GM23338 (cell line): ENCODE measurements at regions not wholly inside any gene's neighbourhood (a gene's known extent, or its start where the extent isn't known, plus 50 kb on each side); places are given as distances from the start of the nearest gene placed in this dataset.

Experiments used
- ATAC-seq: fragments of 200-7000 bp; cut with Tn5 transposase; 3 replicates; pipeline ENCODE4 v1.9.1; 2020
- DNase-seq: peaks from one replicate; pipeline ENCODE4 v3.0.0-alpha.2; 2015; ENCODE audit warnings: low spot score
- H2AFZ ChIP-seq: fragments of 200-600 bp; sonication (generic); 2 replicates; pipeline ENCODE4 v1.8.0; 2016; ENCODE audit warnings: antibody characterized with exemption, mild to moderate bottlenecking, moderate library complexity
- H3F3A ChIP-seq: fragments of 200-600 bp; sonication (generic); replicated peaks from 2 replicates; pipeline ENCODE4 v1.8.0; 2017; ENCODE audit warnings: antibody characterized with exemption, mixed run types, low read depth
- H3K27ac ChIP-seq: fragments of 200-600 bp; sonication (generic); 2 replicates; pipeline ENCODE4 v1.6.1; 2016; ENCODE audit warnings: low read depth
- H3K27me3 ChIP-seq: fragments of 200-600 bp; sonication (generic); 2 replicates; pipeline ENCODE4 v1.8.0; 2016; ENCODE audit warnings: mild to moderate bottlenecking, mixed run types, moderate library complexity; ENCODE audit not compliant: insufficient read depth
- H3K36me3 ChIP-seq: fragments of 200-600 bp; sonication (generic); 2 replicates; pipeline ENCODE4 v1.8.0; 2016; ENCODE audit warnings: mild to moderate bottlenecking; ENCODE audit not compliant: insufficient read depth
- H3K4me1 ChIP-seq: fragments of 200-600 bp; sonication (generic); 2 replicates; pipeline ENCODE4 v1.8.0; 2016; ENCODE audit warnings: mild to moderate bottlenecking, moderate library complexity; ENCODE audit not compliant: insufficient read depth
- H3K4me2 ChIP-seq: fragments of 200-600 bp; sonication (generic); 2 replicates; pipeline ENCODE4 v1.7.1; 2017; ENCODE audit warnings: mixed run types
- H3K4me3 ChIP-seq: fragments of 200-600 bp; sonication (generic); 2 replicates; pipeline ENCODE4 v1.6.1; 2016; ENCODE audit warnings: mixed run types
- H3K79me2 ChIP-seq: fragments of 200-600 bp; sonication (generic); replicated peaks from 2 replicates; pipeline ENCODE4 v1.8.0; 2017; ENCODE audit warnings: mild to moderate bottlenecking; ENCODE audit not compliant: insufficient read depth
- H3K9me2 ChIP-seq: fragments of 200-600 bp; sonication (generic); 2 replicates; pipeline ENCODE4 v1.8.0; 2017; ENCODE audit not compliant: insufficient read depth
- H4K20me1 ChIP-seq: fragments of 200-600 bp; sonication (generic); replicated peaks from 2 replicates; pipeline ENCODE4 v1.8.0; 2017; ENCODE audit warnings: mild to moderate bottlenecking; ENCODE audit not compliant: insufficient read depth
- H3K27ac Mint-ChIP-seq: 2 replicates; pipeline ENCODE4 v1.8.0; 2020; ENCODE audit warnings: inconsistent platforms, mild to moderate bottlenecking, moderate library complexity, mixed read lengths
- H3K27me3 Mint-ChIP-seq: 3 replicates; pipeline ENCODE4 v1.8.0; 2022; ENCODE audit warnings: low read depth, mild to moderate bottlenecking, moderate library complexity, mixed read lengths, inconsistent platforms; ENCODE audit not compliant: insufficient read depth, poor library complexity
- H3K36me3 Mint-ChIP-seq: 3 replicates; pipeline ENCODE4 v1.8.0; 2021; ENCODE audit warnings: low read depth, mild to moderate bottlenecking, inconsistent platforms, moderate library complexity, mixed read lengths
- H3K4me1 Mint-ChIP-seq: 3 replicates; pipeline ENCODE4 v1.8.0; 2020; ENCODE audit warnings: mild to moderate bottlenecking, inconsistent platforms, mixed read lengths
- H3K4me3 Mint-ChIP-seq: 3 replicates; pipeline ENCODE4 v1.8.0; 2021; ENCODE audit warnings: moderate library complexity, mild to moderate bottlenecking, inconsistent platforms, mixed read lengths
- H3K9me3 Mint-ChIP-seq: 3 replicates; pipeline ENCODE4 v1.8.0; 2020; ENCODE audit warnings: moderate library complexity, mild to moderate bottlenecking, inconsistent platforms, mixed read lengths
- CREB1 ChIP-seq: fragments of 250-450 bp; sonication (Bioruptor Pico); IDR thresholded peaks from 2 replicates; pipeline ENCODE4 v1.5.0; 2020; ENCODE audit warnings: low read depth, mild to moderate bottlenecking, moderate library complexity
- EZH2phosphoT487 ChIP-seq: fragments of 200-600 bp; sonication (generic); IDR thresholded peaks from one replicate; pipeline ENCODE4 v1.8.1; 2018; ENCODE audit warnings: antibody characterized with exemption; ENCODE audit not compliant: unreplicated experiment
- JUNB ChIP-seq: IDR thresholded peaks from one replicate; pipeline ENCODE4 v1.6.1; 2016; ENCODE audit warnings: antibody characterized with exemption; ENCODE audit not compliant: unreplicated experiment
- POLR2AphosphoS5 ChIP-seq: IDR thresholded peaks from 2 replicates; pipeline ENCODE4 v1.6.1; 2016; ENCODE audit warnings: antibody characterized with exemption, low read depth
- STAT1 ChIP-seq: IDR thresholded peaks from one replicate; pipeline ENCODE4 v1.6.1; 2016; ENCODE audit warnings: antibody characterized with exemption; ENCODE audit not compliant: unreplicated experiment
- ZNF114 ChIP-seq: fragments of 250-450 bp; sonication (Bioruptor Pico); IDR thresholded peaks from 2 replicates; pipeline ENCODE4 v1.5.0; 2020; ENCODE audit warnings: mild to moderate bottlenecking, moderate library complexity
- ZNF331 ChIP-seq: fragments of 250-450 bp; sonication (Bioruptor Pico); IDR thresholded peaks from 2 replicates; pipeline ENCODE4 v1.5.0; 2020; ENCODE audit warnings: low read depth, mild to moderate bottlenecking, moderate library complexity
- TF ChIP-seq, protein P1 (sequence below): IDR thresholded peaks from 2 replicates; pipeline ENCODE4 v1.6.1; 2016; ENCODE audit warnings: antibody characterized with exemption
- TF ChIP-seq, protein P2 (sequence below), 2 experiments: fragments of 200-600 bp in 1 of 2; sonication (generic) in 1 of 2; conservative IDR thresholded peaks; 2 replicates each; pipeline versions ENCODE4 v1.5.1 to v1.6.1; 2016 to 2017; ENCODE audit warnings: antibody characterized with exemption in 2 of 2, low read depth in 2 of 2, mild to moderate bottlenecking in 2 of 2, moderate library complexity in 1 of 2
- TF ChIP-seq, protein P3 (sequence below): IDR thresholded peaks from one replicate; pipeline ENCODE4 v1.6.1; 2018; ENCODE audit warnings: antibody characterized with exemption; ENCODE audit not compliant: unreplicated experiment
- TF ChIP-seq, protein P4 (sequence below): fragments of 250-450 bp; sonication (Bioruptor Pico); IDR thresholded peaks from 2 replicates; pipeline ENCODE4 v1.5.0; 2020; ENCODE audit warnings: mild to moderate bottlenecking, moderate library complexity

DNA sequence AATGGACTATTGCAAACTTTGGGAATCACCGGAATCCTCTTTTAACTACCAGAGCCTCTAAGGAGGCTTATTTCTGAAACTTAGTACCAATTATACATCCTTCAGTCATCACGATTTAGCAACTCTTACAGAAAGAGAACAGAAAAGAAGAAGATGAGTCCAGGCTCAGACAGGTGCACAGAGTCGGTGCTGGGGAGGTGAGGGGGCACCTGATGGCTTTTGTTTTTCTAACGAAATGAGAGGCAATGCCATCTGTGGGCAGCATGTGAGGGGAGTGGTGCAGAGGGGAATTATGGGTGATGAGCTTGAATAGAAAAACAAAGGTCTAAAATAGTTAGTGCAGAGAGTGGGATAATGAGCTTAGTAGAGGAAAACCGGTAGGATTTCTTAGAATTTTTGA, 522.6 kb downstream of the CMPK2 start:
- TF ChIP-seq, protein P1, sequence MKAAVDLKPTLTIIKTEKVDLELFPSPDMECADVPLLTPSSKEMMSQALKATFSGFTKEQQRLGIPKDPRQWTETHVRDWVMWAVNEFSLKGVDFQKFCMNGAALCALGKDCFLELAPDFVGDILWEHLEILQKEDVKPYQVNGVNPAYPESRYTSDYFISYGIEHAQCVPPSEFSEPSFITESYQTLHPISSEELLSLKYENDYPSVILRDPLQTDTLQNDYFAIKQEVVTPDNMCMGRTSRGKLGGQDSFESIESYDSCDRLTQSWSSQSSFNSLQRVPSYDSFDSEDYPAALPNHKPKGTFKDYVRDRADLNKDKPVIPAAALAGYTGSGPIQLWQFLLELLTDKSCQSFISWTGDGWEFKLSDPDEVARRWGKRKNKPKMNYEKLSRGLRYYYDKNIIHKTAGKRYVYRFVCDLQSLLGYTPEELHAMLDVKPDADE = no peak
- no peak for TF ChIP-seq STAT1
- TF ChIP-seq, protein P2, sequence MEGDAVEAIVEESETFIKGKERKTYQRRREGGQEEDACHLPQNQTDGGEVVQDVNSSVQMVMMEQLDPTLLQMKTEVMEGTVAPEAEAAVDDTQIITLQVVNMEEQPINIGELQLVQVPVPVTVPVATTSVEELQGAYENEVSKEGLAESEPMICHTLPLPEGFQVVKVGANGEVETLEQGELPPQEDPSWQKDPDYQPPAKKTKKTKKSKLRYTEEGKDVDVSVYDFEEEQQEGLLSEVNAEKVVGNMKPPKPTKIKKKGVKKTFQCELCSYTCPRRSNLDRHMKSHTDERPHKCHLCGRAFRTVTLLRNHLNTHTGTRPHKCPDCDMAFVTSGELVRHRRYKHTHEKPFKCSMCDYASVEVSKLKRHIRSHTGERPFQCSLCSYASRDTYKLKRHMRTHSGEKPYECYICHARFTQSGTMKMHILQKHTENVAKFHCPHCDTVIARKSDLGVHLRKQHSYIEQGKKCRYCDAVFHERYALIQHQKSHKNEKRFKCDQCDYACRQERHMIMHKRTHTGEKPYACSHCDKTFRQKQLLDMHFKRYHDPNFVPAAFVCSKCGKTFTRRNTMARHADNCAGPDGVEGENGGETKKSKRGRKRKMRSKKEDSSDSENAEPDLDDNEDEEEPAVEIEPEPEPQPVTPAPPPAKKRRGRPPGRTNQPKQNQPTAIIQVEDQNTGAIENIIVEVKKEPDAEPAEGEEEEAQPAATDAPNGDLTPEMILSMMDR (conservative IDR thresholded peaks at IDR 0.05; ENCODE audit: low read depth in 2 of 2) = no peak
- no peak for TF ChIP-seq ZNF331 (CRISPR knock-in tag)
- TF ChIP-seq ZNF114 (CRISPR knock-in tag) = no peak
- TF ChIP-seq POLR2AphosphoS5 = no peak
- TF ChIP-seq, protein P3, sequence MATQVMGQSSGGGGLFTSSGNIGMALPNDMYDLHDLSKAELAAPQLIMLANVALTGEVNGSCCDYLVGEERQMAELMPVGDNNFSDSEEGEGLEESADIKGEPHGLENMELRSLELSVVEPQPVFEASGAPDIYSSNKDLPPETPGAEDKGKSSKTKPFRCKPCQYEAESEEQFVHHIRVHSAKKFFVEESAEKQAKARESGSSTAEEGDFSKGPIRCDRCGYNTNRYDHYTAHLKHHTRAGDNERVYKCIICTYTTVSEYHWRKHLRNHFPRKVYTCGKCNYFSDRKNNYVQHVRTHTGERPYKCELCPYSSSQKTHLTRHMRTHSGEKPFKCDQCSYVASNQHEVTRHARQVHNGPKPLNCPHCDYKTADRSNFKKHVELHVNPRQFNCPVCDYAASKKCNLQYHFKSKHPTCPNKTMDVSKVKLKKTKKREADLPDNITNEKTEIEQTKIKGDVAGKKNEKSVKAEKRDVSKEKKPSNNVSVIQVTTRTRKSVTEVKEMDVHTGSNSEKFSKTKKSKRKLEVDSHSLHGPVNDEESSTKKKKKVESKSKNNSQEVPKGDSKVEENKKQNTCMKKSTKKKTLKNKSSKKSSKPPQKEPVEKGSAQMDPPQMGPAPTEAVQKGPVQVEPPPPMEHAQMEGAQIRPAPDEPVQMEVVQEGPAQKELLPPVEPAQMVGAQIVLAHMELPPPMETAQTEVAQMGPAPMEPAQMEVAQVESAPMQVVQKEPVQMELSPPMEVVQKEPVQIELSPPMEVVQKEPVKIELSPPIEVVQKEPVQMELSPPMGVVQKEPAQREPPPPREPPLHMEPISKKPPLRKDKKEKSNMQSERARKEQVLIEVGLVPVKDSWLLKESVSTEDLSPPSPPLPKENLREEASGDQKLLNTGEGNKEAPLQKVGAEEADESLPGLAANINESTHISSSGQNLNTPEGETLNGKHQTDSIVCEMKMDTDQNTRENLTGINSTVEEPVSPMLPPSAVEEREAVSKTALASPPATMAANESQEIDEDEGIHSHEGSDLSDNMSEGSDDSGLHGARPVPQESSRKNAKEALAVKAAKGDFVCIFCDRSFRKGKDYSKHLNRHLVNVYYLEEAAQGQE = no peak
- no peak for TF ChIP-seq CREB1 (CRISPR knock-in tag)
- Histone ChIP-seq H3K36me3 (no peaks in the 10 kb centered on the region), H3K4me2 (no peak overlapping the region), H3K27ac (no peak overlapping the region), H3K4me3 (no peak overlapping the region), H3K27me3 (no peaks in the 10 kb centered on the region), H2AFZ (no peak overlapping the region), H3K9me2 (no peaks in the 10 kb centered on the region), H4K20me1 (no peaks in the 10 kb centered on the region), H3F3A (no peaks in the 10 kb centered on the region), H3K4me1 (no peaks in the 10 kb centered on the region), H3K79me2 (no peaks in the 10 kb centered on the region)
- peaks cover 66% of the 10 kb centered on the region for H3K9me3 Mint-ChIP-seq
- no peaks in the 10 kb centered on the region for H3K36me3 Mint-ChIP-seq
- no peaks in the 10 kb centered on the region for H3K4me1 Mint-ChIP-seq
- H3K27me3 Mint-ChIP-seq = peaks cover 3% of the 10 kb centered on the region
- DNase-seq = no peak
- no peak overlapping the region for H3K27ac Mint-ChIP-seq
- ATAC-seq = no peak
- H3K4me3 Mint-ChIP-seq = no peak overlapping the region

DNA sequence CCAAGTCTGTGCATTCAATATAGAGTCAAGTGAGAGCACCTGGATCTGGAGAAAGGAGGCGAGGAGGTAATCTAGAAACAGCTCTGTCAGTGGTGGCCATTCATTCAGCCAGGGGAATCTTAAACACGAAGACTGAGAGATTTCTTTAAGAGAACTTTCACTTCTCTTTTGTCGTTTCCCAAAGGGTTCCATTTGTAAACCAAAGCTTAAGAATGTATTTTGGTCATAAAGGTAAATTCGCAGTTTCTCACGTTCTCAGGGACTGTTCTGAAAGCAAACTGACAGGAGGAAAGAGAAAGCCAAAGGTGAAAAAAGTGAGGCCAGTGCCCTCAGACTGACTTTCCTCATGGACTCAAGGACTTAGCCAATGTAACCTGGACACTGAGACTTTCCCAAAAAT, 513.5 kb downstream of the CMPK2 start:
- Histone ChIP-seq H3K27me3 (no peaks in the 10 kb centered on the region), H3F3A (no peaks in the 10 kb centered on the region), H3K9me2 (no peaks in the 10 kb centered on the region), H3K4me1 (no peaks in the 10 kb centered on the region), H3K4me3 (no peak overlapping the region), H3K79me2 (no peaks in the 10 kb centered on the region), H2AFZ (no peak overlapping the region), H4K20me1 (no peaks in the 10 kb centered on the region), H3K36me3 (no peaks in the 10 kb centered on the region), H3K27ac (no peak overlapping the region), H3K4me2 (no peak overlapping the region)
- no peaks in the 10 kb centered on the region for H3K27me3 Mint-ChIP-seq
- no peak overlapping the region for H3K4me3 Mint-ChIP-seq
- H3K36me3 Mint-ChIP-seq = no peaks in the 10 kb centered on the region
- H3K27ac Mint-ChIP-seq = no peak overlapping the region
- no peak for DNase-seq
- ATAC-seq = no peak
- H3K9me3 Mint-ChIP-seq = peaks cover 51% of the 10 kb centered on the region
- H3K4me1 Mint-ChIP-seq = no peaks in the 10 kb centered on the region
- TF ChIP-seq, protein P4, sequence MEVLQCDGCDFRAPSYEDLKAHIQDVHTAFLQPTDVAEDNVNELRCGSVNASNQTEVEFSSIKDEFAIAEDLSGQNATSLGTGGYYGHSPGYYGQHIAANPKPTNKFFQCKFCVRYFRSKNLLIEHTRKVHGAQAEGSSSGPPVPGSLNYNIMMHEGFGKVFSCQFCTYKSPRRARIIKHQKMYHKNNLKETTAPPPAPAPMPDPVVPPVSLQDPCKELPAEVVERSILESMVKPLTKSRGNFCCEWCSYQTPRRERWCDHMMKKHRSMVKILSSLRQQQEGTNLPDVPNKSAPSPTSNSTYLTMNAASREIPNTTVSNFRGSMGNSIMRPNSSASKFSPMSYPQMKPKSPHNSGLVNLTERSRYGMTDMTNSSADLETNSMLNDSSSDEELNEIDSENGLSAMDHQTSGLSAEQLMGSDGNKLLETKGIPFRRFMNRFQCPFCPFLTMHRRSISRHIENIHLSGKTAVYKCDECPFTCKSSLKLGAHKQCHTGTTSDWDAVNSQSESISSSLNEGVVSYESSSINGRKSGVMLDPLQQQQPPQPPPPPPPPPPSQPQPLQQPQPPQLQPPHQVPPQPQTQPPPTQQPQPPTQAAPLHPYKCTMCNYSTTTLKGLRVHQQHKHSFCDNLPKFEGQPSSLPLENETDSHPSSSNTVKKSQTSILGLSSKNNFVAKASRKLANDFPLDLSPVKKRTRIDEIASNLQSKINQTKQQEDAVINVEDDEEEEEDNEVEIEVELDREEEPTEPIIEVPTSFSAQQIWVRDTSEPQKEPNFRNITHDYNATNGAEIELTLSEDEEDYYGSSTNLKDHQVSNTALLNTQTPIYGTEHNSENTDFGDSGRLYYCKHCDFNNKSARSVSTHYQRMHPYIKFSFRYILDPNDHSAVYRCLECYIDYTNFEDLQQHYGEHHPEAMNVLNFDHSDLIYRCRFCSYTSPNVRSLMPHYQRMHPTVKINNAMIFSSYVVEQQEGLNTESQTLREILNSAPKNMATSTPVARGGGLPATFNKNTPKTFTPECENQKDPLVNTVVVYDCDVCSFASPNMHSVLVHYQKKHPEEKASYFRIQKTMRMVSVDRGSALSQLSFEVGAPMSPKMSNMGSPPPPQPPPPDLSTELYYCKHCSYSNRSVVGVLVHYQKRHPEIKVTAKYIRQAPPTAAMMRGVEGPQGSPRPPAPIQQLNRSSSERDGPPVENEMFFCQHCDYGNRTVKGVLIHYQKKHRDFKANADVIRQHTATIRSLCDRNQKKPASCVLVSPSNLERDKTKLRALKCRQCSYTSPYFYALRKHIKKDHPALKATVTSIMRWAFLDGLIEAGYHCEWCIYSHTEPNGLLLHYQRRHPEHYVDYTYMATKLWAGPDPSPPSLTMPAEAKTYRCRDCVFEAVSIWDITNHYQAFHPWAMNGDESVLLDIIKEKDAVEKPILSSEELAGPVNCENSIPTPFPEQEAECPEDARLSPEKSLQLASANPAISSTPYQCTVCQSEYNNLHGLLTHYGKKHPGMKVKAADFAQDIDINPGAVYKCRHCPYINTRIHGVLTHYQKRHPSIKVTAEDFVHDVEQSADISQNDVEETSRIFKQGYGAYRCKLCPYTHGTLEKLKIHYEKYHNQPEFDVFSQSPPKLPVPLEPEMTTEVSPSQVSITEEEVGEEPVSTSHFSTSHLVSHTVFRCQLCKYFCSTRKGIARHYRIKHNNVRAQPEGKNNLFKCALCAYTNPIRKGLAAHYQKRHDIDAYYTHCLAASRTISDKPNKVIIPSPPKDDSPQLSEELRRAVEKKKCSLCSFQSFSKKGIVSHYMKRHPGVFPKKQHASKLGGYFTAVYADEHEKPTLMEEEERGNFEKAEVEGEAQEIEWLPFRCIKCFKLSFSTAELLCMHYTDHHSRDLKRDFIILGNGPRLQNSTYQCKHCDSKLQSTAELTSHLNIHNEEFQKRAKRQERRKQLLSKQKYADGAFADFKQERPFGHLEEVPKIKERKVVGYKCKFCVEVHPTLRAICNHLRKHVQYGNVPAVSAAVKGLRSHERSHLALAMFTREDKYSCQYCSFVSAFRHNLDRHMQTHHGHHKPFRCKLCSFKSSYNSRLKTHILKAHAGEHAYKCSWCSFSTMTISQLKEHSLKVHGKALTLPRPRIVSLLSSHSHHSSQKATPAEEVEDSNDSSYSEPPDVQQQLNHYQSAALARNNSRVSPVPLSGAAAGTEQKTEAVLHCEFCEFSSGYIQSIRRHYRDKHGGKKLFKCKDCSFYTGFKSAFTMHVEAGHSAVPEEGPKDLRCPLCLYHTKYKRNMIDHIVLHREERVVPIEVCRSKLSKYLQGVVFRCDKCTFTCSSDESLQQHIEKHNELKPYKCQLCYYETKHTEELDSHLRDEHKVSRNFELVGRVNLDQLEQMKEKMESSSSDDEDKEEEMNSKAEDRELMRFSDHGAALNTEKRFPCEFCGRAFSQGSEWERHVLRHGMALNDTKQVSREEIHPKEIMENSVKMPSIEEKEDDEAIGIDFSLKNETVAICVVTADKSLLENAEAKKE = no peak
- TF ChIP-seq JUNB (no peak), EZH2phosphoT487 (no peak)
